ENCODE measurements at regions not wholly inside any gene's neighbourhood (a gene's known extent, or its start where the extent isn't known, plus 50 kb on each side); places are given as distances from the start of the nearest gene placed in this dataset.

DNA sequence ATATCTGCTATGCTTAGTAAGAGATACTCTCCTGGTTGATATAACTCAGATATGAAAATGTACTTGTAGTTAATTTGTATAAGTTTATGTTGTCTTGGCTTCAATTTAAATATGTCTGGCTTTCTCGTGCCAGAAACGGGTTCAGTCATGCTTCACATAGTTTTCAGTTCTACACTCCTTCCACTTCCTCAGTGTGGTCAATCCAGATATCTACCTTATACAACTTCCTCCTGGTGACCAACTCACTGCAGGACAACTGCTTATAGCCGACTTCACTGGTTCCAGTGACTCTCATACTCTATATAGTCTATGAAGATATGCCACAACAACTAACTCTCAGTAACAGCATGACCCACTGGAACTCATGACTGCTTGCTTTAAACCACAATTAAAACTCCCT is 690.4 kb downstream of the SLCO4C1 start:
- TF ChIP-seq, protein P1, sequence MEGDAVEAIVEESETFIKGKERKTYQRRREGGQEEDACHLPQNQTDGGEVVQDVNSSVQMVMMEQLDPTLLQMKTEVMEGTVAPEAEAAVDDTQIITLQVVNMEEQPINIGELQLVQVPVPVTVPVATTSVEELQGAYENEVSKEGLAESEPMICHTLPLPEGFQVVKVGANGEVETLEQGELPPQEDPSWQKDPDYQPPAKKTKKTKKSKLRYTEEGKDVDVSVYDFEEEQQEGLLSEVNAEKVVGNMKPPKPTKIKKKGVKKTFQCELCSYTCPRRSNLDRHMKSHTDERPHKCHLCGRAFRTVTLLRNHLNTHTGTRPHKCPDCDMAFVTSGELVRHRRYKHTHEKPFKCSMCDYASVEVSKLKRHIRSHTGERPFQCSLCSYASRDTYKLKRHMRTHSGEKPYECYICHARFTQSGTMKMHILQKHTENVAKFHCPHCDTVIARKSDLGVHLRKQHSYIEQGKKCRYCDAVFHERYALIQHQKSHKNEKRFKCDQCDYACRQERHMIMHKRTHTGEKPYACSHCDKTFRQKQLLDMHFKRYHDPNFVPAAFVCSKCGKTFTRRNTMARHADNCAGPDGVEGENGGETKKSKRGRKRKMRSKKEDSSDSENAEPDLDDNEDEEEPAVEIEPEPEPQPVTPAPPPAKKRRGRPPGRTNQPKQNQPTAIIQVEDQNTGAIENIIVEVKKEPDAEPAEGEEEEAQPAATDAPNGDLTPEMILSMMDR (IDR thresholded peaks at IDR 0.05; ENCODE audit: low read length): no peak
- TF ChIP-seq EZH2phosphoT487 (IDR thresholded peaks at IDR 0.05; ENCODE audit: low read length): no peak
- TF ChIP-seq EZH2 (optimal IDR thresholded peaks at IDR 0.05; ENCODE audit: low read depth, low read length): no peak
